ENCODE measurements at regions not wholly inside any gene's neighbourhood (a gene's known extent, or its start where the extent isn't known, plus 50 kb on each side); places are given as distances from the start of the nearest gene placed in this dataset.

- Histone ChIP-seq H2AFZ (ENCODE audit: low read length) (no peak overlapping the region), H3K9ac (replicated peaks in 1 of 4; ENCODE audit: extremely low read depth in 1 of 4, low read depth in 3 of 4, low read length in 3 of 4) (no peak overlapping the region), H3K56ac (replicated peaks; ENCODE audit: insufficient read length, low read depth, low read length) (no peak overlapping the region), H3K4me2 (ENCODE audit: insufficient read depth in 1 of 2, low read depth in 2 of 2, low read length in 2 of 2) (no peak overlapping the region), H3K27me3 (replicated peaks in 1 of 4; ENCODE audit: control insufficient read depth in 3 of 4, extremely low read depth in 1 of 4, insufficient read depth in 3 of 4, low read length in 3 of 4) (no peaks in the 10 kb centered on the region), H3K4me1 (replicated peaks in 1 of 4; ENCODE audit: control insufficient read depth in 3 of 4, insufficient read depth in 4 of 4, low read length in 3 of 4) (no peaks in the 10 kb centered on the region), H3K23me2 (ENCODE audit: low read depth, low read length) (no peaks in the 10 kb centered on the region), H2BK12ac (ENCODE audit: low read depth, low read length) (no peak overlapping the region), H4K8ac (ENCODE audit: extremely low read depth, insufficient read depth, low read length) (no peak overlapping the region), H2BK20ac (ENCODE audit: low read length) (no peak overlapping the region), H3K79me2 (ENCODE audit: control insufficient read depth in 1 of 2, insufficient read depth in 2 of 2, low read length in 2 of 2) (no peaks in the 10 kb centered on the region), H3K36me3 (ENCODE audit: control insufficient read depth in 2 of 4, insufficient read depth in 4 of 4, low read length in 3 of 4) (no peaks in the 10 kb centered on the region), H2BK15ac (ENCODE audit: low read length) (no peak overlapping the region), H3K27ac (ENCODE audit: low read depth, low read length) (no peak overlapping the region), H4K91ac (replicated peaks; ENCODE audit: insufficient read length, low read length) (no peak overlapping the region), H3K9me3 (ENCODE audit: insufficient read depth in 2 of 2, low read depth in 1 of 2, low read length in 1 of 2) (no peaks in the 10 kb centered on the region), H3K4me3 (ENCODE audit: extremely low read depth in 1 of 4, insufficient read depth in 2 of 4, low read depth in 3 of 4, low read length in 4 of 4) (no peak overlapping the region), H2AK5ac (ENCODE audit: low read depth, low read length) (no peak overlapping the region), H2BK120ac (replicated peaks; ENCODE audit: low read depth, low read length) (no peak overlapping the region), H4K5ac (ENCODE audit: insufficient read length, low read depth, low read length) (no peak overlapping the region), H3K14ac (ENCODE audit: insufficient read length) (no peak overlapping the region), H3K79me1 (ENCODE audit: low read depth, low read length) (no peaks in the 10 kb centered on the region), H2BK5ac (ENCODE audit: low read depth, low read length) (no peak overlapping the region), H3K18ac (ENCODE audit: extremely low read depth, low read length) (no peak overlapping the region), H3K4ac (replicated peaks; ENCODE audit: insufficient read length, low read depth, low read length) (no peak overlapping the region), H4K20me1 (replicated peaks in 1 of 2; ENCODE audit: control insufficient read depth in 1 of 2, insufficient read depth in 2 of 2, low read length in 2 of 2) (no peaks in the 10 kb centered on the region), H3K23ac (ENCODE audit: insufficient read length) (no peak overlapping the region)
- no peak for TF ChIP-seq JUND (IDR thresholded peaks at IDR 0.05; ENCODE audit: low read length)
- TF ChIP-seq RFX5 (IDR thresholded peaks at IDR 0.05; ENCODE audit: borderline replicate concordance, low read depth, low read length): no peak
- TF ChIP-seq HDAC6 (IDR thresholded peaks at IDR 0.05; ENCODE audit: low read depth, low read length): no peak
- no peak for TF ChIP-seq ASH2L (IDR thresholded peaks at IDR 0.05; ENCODE audit: low read length)
- TF ChIP-seq NANOG (IDR thresholded peaks at IDR 0.05; ENCODE audit: insufficient read depth, low read depth, low read length, poor library complexity, severe bottlenecking): no peak
- no peak for TF ChIP-seq GTF2F1 (IDR thresholded peaks at IDR 0.05; ENCODE audit: borderline replicate concordance, low read depth, low read length)
- TF ChIP-seq TAF1 (IDR thresholded peaks at IDR 0.05; ENCODE audit: low read depth, low read length): no peak
- no peak for TF ChIP-seq CBX5 (IDR thresholded peaks at IDR 0.05; ENCODE audit: low read depth, low read length)
- TF ChIP-seq USF2 (IDR thresholded peaks at IDR 0.05; ENCODE audit: low read length): no peak
- no peak for TF ChIP-seq CEBPB (IDR thresholded peaks at IDR 0.05; ENCODE audit: low read depth, low read length)
- no peak for TF ChIP-seq SP2 (IDR thresholded peaks at IDR 0.05; ENCODE audit: low read length)
- CTCF ChIA-PET (ENCODE audit: partially characterized antibody): no interaction called here
- POLR2A ChIA-PET (ENCODE audit: partially characterized antibody): no interaction called here
- FAIRE-seq (no peak), DNase-seq (ENCODE audit: low read depth in 1 of 2, low spot score in 2 of 2) (no peak)
- 92% methylated on average over 3 of the region's 3 CpGs; no CpG with 5 or more reads in 1 of the 2 experiments for WGBS, 2 experiments (ENCODE audit: extremely low coverage in 1 of 2, insufficient coverage in 1 of 2, insufficient read length in 1 of 2, insufficient replicate concordance in 2 of 2, low coverage in 1 of 2, low lambda C conversion rate in 2 of 2, missing lambda C conversion rate in 1 of 2)
These were observed 691.6 kb downstream of the ZNF385D start for GRCh38 chr3:21059404-21059803.
